Cardiac muscle cell (in vitro differentiated cells and primary cell): ENCODE measurements at regions not wholly inside any gene's neighbourhood (a gene's known extent, or its start where the extent isn't known, plus 50 kb on each side); places are given as distances from the start of the nearest gene placed in this dataset.
"Not testable (repeated sequence)": the region's sequence is repeated elsewhere in the genome, so short reads cannot be mapped to it uniquely, and the experiment has no call there.

Source experiments
- DNase-seq, 2 donors: peaks; one replicate each; pipeline versions ENCODE4 v3.0.0 to v3.0.0-alpha.2; 2010 to 2017; ENCODE audit warnings: low read depth in 1 of 2, low spot score in 1 of 2
- H3K27ac ChIP-seq: fragments of 200-600 bp; sonication (generic); 2 replicates; pipeline ENCODE4 v1.5.1; 2016
- H3K27me3 ChIP-seq: fragments of 200-600 bp; sonication (generic); 2 replicates; pipeline ENCODE4 v1.6.0; 2016; ENCODE audit warnings: control low read depth
- H3K36me3 ChIP-seq: fragments of 200-600 bp; sonication (generic); 2 replicates; pipeline ENCODE4 v1.5.1; 2016; ENCODE audit warnings: control low read depth
- H3K4me1 ChIP-seq: fragments of 200-600 bp; sonication (generic); 2 replicates; pipeline ENCODE4 v1.8.1; 2017; ENCODE audit warnings: low read depth, mild to moderate bottlenecking, mixed run types
- H3K4me3 ChIP-seq: fragments of 200-600 bp; sonication (generic); 2 replicates; pipeline ENCODE4 v1.5.1; 2016; ENCODE audit warnings: mild to moderate bottlenecking
- H3K9me3 ChIP-seq: fragments of 200-600 bp; sonication (generic); 2 replicates; pipeline ENCODE4 v1.5.1; 2017; ENCODE audit warnings: low read depth, mild to moderate bottlenecking, control low read depth
- CTCF ChIP-seq: IDR thresholded peaks from 2 replicates; pipeline ENCODE4 v1.5.1; 2012; ENCODE audit warnings: low read depth, mild to moderate bottlenecking, low read length

DNA sequence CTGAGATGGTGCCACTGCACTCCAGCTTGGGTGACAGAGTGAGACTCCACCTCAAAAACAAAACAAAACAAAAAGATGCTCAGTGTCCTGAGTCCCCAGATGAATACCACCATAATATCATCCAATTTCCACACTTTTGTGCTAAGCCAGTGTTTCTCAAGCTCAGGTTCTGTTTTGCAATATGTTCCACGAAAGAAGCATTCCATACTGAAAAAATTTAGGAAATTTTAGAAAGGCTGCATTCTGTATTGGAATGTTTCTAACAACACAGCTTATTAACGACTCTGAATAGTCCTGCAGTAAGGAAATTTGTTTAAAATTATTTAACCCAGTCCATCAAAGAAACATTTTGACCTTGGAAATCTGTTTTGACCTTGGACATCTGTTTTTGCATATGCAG lies 142.4 kb downstream of the EPC1 start:
- no peak for TF ChIP-seq CTCF
- no peak overlapping the region for H3K4me3 ChIP-seq
- DNase-seq, result peak in 1 of 2 donors; percentile 29
- no peaks in the 10 kb centered on the region for H3K9me3 ChIP-seq
- no peaks in the 10 kb centered on the region for H3K36me3 ChIP-seq
- H3K4me1 ChIP-seq, result no peaks in the 10 kb centered on the region
- H3K27ac ChIP-seq, result no peak overlapping the region
- no peaks in the 10 kb centered on the region for H3K27me3 ChIP-seq

DNA sequence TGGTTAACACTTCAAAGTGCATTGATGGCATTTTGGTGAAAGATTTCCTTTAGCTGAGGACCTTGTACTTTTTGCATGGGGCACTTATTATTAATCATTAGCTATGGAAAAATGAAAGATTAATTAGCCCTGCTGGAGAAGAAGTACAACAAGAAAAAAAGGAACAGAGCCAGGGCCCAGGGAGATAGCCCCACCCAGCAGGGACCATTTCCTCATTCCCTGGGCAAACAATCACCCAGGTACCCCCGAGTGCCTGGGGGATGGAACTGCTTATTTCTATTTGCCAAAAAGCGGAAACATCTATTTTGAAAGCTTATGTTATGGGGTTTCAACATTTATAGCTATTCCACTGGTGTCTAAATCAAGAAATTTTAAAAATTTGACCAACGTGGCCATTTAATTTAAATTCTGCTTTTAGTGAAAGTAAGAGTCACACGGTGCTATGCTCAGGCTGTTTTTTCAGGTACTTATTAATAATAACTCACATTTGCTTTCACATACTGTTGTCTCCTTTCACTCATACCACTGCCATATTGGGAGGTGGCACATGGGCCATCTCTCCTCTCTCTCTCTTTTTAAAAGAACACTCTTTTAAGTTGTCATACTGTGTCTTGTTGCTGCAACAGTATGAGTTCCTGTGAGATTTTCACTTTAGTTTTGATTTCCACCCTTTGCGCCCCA lies 143.6 kb upstream of the KIF5B start:
- no peak overlapping the region for H3K27ac ChIP-seq

GRCh38 chr10:32197423-32197822 lies 141.2 kb upstream of the KIF5B start:
- no peaks in the 10 kb centered on the region for H3K27me3 ChIP-seq
- no peak for TF ChIP-seq CTCF
- no peaks in the 10 kb centered on the region for H3K9me3 ChIP-seq
- no peaks in the 10 kb centered on the region for H3K36me3 ChIP-seq
- no peak overlapping the region for H3K4me3 ChIP-seq
- no peak for DNase-seq
- no peaks in the 10 kb centered on the region for H3K4me1 ChIP-seq
- H3K27ac ChIP-seq, result no peak overlapping the region

More for the DNA sequence above, 143.6 kb upstream of the KIF5B start:
- Histone ChIP-seq H3K4me3 (no peak overlapping the region), H3K27me3 (no peaks in the 10 kb centered on the region), H3K4me1 (no peaks in the 10 kb centered on the region), H3K9me3 (no peaks in the 10 kb centered on the region), H3K36me3 (no peaks in the 10 kb centered on the region)
- TF ChIP-seq CTCF, result no peak
- DNase-seq, result no peak

DNA sequence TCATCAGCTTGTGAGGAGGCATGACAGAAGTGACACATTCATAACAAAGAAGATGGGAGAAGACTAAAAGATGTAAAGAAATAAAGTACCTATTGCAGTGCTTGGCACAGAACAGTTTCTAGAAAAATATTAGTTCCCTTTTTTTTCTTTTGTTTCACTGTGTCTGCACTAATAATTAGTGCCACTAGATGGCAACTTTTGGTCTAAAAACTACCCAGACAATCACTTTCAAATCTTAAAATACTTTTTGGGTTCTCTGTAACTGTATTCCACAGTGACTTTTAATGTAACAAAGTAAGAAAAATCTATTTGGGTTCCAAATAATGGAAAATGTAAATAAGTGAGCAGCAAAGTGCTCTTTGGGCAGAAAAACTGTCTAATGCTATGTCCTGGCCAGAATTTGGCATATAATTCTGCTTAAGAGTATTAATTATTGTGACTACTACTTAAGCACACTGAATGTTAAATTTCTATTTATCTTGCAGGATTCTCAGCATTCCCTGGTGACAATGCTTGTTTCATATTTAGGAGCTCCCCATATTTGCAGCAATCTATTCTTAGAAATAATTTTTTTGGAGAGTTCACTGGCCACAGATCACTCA lies 134.8 kb upstream of the KIF5B start:
- Histone ChIP-seq H3K27me3 (no peaks in the 10 kb centered on the region), H3K4me3 (no peak overlapping the region), H3K27ac (no peak overlapping the region), H3K36me3 (no peaks in the 10 kb centered on the region), H3K9me3 (no peaks in the 10 kb centered on the region), H3K4me1 (no peaks in the 10 kb centered on the region)
- peak; percentile 36 to 56 for DNase-seq
- TF ChIP-seq CTCF, result peak; percentile 59

DNA sequence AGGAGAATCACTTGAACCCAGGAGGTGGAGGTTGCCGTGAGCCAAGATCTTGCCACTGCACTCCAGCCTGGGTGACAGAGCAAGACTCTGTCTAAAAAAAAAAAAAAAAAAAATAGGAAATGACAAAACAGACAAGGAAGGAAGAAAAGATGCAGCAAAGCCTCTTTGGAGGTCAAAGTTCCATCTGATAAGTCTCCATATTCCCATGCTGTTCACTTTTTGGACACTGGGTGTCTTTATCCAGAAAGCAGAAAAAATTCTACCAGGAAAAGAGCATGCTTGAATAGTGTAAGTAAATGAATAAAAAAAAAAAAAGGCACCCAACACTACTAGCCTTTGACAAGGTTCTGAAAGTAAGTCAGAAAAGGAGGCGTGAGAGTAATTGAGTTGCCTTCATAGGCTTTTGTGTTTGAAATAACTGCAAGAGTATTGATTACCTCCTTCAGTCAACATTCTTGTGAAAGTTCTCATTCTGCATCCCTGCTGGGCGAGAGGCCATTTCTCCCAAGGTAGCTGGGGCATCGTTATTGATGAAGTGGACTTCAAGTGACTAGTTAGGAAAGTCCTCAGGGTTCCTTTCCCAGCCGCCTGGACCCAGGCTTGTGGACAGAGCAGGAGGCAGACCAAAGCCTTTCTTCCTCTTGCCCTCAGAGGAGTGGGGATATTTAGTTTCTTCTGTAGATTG lies 133.3 kb upstream of the KIF5B start:
- no peak overlapping the region for H3K27ac ChIP-seq
- TF ChIP-seq CTCF, result peak; percentile 22

GRCh38 chr10:32188601-32189000 lies 132.4 kb upstream of the KIF5B start:
- H3K4me3 ChIP-seq, DNase-seq, H3K4me1 ChIP-seq, H3K27me3 ChIP-seq, H3K36me3 ChIP-seq, H3K9me3 ChIP-seq, H3K27ac ChIP-seq: not testable (repeated sequence)

More for the DNA sequence above, 133.3 kb upstream of the KIF5B start:
- no peaks in the 10 kb centered on the region for H3K36me3 ChIP-seq
- H3K4me1 ChIP-seq, result no peaks in the 10 kb centered on the region
- DNase-seq, result peak in 1 of 2 donors; percentile 39
- H3K27me3 ChIP-seq, result no peaks in the 10 kb centered on the region
- H3K4me3 ChIP-seq, result no peak overlapping the region
- H3K9me3 ChIP-seq, result no peaks in the 10 kb centered on the region
